Stimulated activated naive CD8-positive, alpha-beta T cell treated with anti-CD3 and anti-CD28 coated beads, Interleukin-15, Interleukin-2, amounts not matched to agents 100 ng/mL and 50 ng/mL, for 24 hours (primary cell): ENCODE measurements at regions not wholly inside any gene's neighbourhood (a gene's known extent, or its start where the extent isn't known, plus 50 kb on each side); places are given as distances from the start of the nearest gene placed in this dataset.

ENCODE experiments used
- H3K27ac Mint-ChIP-seq: one replicate; pipeline ENCODE4 v1.8.0; 2021; ENCODE audit warnings: mild to moderate bottlenecking, mixed read lengths
- H3K27me3 Mint-ChIP-seq: one replicate; pipeline ENCODE4 v1.8.0; 2021; ENCODE audit warnings: mixed read lengths
- H3K36me3 Mint-ChIP-seq: one replicate; pipeline ENCODE4 v1.8.0; 2021; ENCODE audit warnings: low read depth, mixed read lengths
- H3K4me1 Mint-ChIP-seq: one replicate; pipeline ENCODE4 v1.8.0; 2021; ENCODE audit warnings: low read depth, mixed read lengths
- H3K4me3 Mint-ChIP-seq: one replicate; pipeline ENCODE4 v1.8.0; 2021; ENCODE audit warnings: mild to moderate bottlenecking, mixed read lengths
- H3K9me3 Mint-ChIP-seq: one replicate; pipeline ENCODE4 v1.8.0; 2021; ENCODE audit warnings: mixed read lengths

DNA sequence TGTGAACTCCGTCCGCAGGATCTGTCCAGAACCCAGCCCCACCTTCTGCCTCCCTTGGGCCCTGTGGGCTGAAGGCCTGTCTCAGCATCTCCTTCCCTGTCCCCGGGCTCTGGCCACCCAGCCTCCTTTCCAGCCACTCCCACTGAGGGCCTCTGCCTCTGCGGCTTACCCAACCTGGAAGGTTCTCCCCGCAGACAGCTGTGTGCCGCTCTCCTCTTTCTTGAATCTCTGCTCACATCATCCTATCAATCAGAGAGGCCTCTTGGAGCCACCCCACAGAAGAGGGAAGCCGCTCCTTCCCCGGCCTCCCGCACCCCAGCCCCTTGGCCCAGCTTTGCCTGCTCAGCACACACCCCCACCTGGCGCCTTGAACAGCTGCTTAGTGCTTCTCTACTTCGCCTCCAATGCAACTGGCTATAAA, 81.5 kb upstream of the UNC5A start:
- no peaks in the 10 kb centered on the region for H3K36me3 Mint-ChIP-seq
- peaks cover 12% of the 10 kb centered on the region for H3K4me1 Mint-ChIP-seq
- no peak overlapping the region for H3K4me3 Mint-ChIP-seq
- no peaks in the 10 kb centered on the region for H3K9me3 Mint-ChIP-seq
- H3K27ac Mint-ChIP-seq = no peak overlapping the region
- H3K27me3 Mint-ChIP-seq = peaks cover 33% of the 10 kb centered on the region

DNA sequence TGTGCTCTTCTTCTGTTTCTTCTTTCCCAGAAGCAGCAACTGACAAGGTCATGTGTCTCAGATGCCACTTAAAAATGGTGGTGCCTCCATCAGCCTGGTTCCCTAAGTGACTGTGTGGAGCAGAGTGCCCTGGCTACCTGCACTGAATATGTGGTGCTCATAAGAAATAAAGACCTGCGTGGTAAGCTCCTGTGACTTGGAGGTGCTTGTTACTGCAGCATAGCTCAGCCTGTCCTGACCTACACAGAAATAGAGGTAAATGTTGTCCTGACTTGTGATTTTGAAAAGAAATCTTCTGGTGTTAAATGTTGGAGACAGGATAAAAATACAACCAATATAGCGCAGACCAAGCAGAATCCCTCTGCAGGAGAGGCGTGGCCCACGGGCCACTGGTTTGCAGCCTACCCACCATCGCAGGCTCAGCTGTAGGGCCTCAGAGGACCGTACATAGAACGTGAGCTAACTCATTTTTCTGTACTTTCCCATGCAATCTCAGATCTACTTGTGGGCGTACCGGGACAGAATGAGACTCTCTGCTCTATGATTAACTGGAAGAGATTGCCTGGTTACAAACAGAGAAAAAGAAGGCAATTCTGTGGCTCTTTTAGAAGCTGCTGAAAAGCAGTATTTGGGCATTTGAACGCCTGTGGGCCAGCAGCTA, 79.4 kb upstream of the UNC5A start:
- no peak overlapping the region for H3K4me3 Mint-ChIP-seq
- H3K27me3 Mint-ChIP-seq = peaks cover 33% of the 10 kb centered on the region
- H3K9me3 Mint-ChIP-seq = no peaks in the 10 kb centered on the region
- no peak overlapping the region for H3K27ac Mint-ChIP-seq
- peaks cover 12% of the 10 kb centered on the region for H3K4me1 Mint-ChIP-seq
- no peaks in the 10 kb centered on the region for H3K36me3 Mint-ChIP-seq

DNA sequence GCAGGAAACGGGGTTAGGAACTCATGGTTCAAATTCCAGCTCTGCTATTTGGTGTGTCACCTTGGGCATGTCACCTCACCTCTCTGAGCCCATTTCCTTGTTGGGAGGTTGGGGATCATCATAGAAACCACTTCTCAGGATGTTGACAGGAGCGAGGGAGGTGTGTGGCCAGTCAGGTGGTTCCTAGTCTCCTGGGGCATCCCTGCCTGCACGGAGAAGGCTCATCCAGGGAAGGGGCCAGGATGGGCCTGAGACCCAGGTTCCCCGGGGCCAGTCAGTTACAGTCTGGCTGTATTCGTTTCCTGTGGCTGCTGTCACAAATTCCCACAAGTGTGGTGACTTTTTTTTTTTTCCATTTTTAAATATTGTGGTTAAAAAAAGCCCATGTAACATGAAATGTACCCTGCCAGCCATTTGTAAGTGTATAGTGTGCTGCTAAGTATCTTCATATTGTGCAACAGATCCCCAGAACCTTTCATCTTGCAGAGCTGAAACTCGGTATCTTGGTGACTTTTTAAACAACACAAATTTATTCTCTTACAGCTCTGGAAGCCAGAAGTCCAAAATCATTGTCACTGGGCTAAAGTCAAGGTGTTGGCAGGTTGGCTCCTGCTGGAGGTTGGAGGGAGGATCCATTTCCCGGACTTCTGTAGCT, 78.7 kb upstream of the UNC5A start:
- H3K36me3 Mint-ChIP-seq = no peaks in the 10 kb centered on the region
- H3K4me3 Mint-ChIP-seq = no peak overlapping the region
- no peak overlapping the region for H3K27ac Mint-ChIP-seq
- no peaks in the 10 kb centered on the region for H3K9me3 Mint-ChIP-seq
- peaks cover 12% of the 10 kb centered on the region for H3K4me1 Mint-ChIP-seq
- peaks cover 32% of the 10 kb centered on the region for H3K27me3 Mint-ChIP-seq

DNA sequence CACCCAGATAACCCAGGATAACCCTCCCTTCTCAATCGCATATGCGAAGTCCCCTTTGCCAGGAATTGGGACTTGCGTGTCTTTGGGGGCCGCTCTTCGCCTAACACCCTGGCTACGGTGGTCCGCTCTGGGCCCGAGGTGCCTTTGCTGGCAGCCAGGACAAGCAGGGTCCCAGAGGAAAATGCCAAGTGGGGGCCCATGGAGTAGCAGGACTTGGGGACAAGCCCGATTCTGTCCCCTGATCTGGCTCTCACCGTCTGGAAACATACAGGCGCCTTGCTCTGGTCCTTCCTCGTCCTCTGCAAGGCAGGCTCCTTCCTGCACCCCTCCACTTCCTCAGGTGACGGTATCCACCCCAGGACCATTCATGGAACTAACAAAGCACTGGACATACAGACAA, 78.1 kb upstream of the UNC5A start:
- Mint-ChIP-seq H3K36me3 (no peaks in the 10 kb centered on the region), H3K9me3 (no peaks in the 10 kb centered on the region), H3K4me1 (peaks cover 12% of the 10 kb centered on the region), H3K27me3 (peaks cover 36% of the 10 kb centered on the region), H3K4me3 (no peak overlapping the region), H3K27ac (no peak overlapping the region)

DNA sequence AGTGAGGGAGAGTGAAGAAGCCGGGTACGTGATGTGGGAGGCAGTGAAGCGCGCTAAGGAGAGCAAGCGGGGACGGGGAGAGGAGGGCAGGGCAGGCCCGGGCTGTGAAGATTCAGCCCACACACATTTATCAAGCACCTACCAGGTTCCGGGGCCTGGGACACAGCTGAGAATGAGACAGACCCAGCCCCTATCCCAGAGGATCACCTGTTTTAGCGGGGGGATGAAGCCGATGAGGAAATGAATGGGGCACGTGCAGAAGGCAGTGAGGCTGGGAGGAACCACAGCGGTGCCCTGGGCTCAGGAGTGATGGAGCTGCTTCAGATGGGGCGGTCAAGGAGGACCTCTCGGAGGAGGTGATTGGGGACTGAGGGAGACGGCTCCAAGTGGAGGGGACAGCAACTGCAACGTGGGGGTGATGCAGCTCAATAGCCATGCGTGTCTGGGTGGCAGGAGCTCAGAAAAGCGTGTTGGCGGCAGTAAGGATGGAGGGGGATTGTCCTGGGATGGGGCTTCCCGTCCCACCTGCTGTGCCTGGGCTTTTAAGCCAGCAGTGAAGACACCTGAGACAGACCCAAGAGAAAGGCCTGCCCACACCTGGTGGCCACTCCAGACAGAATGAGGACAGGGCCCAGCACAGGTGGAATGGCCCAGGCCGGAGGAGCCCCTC, 77.5 kb upstream of the UNC5A start:
- H3K4me3 Mint-ChIP-seq = no peak overlapping the region
- no peak overlapping the region for H3K27ac Mint-ChIP-seq
- no peaks in the 10 kb centered on the region for H3K9me3 Mint-ChIP-seq
- peaks cover 12% of the 10 kb centered on the region for H3K4me1 Mint-ChIP-seq
- peaks cover 36% of the 10 kb centered on the region for H3K27me3 Mint-ChIP-seq
- no peaks in the 10 kb centered on the region for H3K36me3 Mint-ChIP-seq

DNA sequence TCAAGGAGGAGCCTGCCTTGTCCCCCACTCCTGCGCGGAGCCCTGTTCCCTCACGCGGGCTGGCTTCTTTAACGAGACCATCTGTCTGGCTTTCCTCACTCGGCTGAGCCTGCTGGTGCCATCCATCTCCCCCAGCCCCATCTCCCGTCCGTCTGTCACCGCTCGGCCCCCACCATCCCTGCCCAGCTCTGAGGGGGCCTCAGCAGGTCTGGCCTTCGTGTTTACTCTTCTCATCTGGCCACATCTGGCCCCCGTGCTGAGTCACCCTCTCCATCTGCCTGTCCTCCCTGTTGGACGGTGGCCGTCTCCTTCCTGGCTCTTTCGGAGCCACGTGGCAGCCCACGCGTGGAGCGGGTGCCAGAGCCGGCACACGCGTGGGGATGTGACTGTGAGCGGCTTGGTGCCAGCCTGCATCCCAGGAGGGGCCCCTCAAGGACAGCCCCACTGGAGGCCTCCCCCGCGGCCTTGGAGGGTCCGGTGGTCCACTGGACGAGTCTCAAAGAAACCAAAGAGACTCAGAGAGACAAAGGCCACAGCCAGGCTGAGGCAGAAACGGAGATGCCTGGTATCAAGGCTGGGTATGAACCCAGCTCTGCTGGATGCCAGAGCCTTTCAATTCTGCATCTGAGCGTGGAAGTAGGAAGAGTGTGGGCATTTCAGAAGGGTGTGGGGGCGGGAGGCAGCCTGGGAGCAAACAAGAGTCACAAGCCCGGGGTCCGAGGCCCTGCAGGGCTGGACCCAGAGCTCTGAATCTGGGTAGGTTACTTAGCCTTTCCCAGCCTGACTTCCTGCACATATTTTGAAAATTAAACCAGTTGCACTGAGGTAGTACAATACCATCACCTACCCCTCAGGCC, 76.7 kb upstream of the UNC5A start:
- Mint-ChIP-seq H3K27me3 (peaks cover 39% of the 10 kb centered on the region), H3K9me3 (no peaks in the 10 kb centered on the region), H3K4me1 (peaks cover 12% of the 10 kb centered on the region), H3K36me3 (no peaks in the 10 kb centered on the region), H3K27ac (no peak overlapping the region), H3K4me3 (no peak overlapping the region)

DNA sequence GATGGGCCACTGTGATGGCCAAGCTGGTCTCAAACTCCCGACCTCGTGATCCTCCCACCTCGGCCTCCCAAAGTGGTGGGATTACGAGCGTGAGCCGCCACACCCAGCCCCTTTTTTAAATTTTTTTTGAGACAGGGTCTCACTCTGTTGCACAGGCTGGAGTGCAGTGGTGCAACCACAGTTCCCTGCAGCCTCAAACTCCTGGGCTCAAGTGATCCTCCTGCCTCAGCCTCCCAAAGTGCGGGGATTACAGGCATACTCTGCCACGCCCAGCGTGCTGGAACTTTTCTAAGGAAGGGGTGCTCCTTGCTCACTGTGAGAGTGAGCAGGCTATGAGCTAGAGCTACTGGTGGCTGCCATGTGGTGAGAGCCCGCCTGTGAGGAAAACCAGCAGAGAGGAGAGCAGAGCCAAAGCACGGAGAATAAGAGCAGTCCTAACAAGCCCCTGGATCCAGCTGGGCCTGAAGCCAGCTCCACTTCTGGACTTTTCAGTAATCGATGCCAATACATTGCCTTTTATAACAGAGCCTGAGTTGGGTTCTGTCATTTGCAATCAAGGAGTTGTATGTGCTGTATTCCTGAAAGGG, 75.5 kb upstream of the UNC5A start:
- Mint-ChIP-seq H3K36me3 (no peaks in the 10 kb centered on the region), H3K27ac (no peak overlapping the region), H3K4me1 (peaks cover 12% of the 10 kb centered on the region), H3K4me3 (no peak overlapping the region), H3K27me3 (peaks cover 38% of the 10 kb centered on the region), H3K9me3 (no peaks in the 10 kb centered on the region)

DNA sequence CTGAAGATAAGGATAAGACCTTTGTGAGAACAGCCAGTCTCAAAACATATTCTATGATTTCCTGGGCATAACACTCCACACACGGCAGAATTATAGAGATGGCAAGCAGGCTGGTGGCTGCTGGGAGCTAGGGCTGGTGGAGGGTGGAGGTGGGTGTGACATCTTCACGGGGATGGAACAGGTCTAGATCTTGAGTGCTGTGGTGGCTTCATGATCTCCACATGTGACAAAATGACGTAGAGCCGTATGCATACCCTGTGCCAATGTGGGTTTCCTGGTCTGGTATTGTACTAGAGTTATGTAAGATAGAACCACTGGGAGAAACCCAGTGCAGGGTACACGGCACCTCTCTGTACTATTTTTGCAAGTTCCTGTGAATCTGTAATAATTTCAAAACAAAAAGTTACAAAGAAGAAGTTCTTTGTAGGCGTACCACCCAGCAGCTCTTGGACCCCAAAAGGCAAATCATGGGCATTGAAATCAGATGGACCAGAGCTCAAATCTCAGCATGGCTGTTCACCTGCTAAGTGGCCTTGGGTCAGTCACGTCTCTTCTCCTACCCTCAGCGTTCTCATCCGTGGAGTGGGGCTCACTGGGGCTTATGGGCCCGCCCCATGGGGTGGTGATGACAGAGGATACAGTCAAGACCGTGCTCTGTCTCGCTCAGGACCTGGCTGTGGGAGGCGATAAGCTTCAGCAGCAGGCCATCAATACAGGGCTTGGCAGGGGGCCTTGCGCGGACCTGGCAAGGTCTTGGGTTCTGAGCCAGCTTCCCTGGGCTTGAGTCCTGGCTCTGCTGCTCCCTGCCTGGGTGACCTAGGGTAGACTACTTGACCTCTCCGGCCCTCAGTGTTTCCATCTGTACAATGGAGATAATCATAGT, 74.7 kb upstream of the UNC5A start:
- H3K27ac Mint-ChIP-seq = no peak overlapping the region
- H3K27me3 Mint-ChIP-seq = peaks cover 43% of the 10 kb centered on the region
- H3K36me3 Mint-ChIP-seq = no peaks in the 10 kb centered on the region
- H3K9me3 Mint-ChIP-seq = no peaks in the 10 kb centered on the region
- H3K4me3 Mint-ChIP-seq = no peak overlapping the region
- peaks cover 12% of the 10 kb centered on the region for H3K4me1 Mint-ChIP-seq

DNA sequence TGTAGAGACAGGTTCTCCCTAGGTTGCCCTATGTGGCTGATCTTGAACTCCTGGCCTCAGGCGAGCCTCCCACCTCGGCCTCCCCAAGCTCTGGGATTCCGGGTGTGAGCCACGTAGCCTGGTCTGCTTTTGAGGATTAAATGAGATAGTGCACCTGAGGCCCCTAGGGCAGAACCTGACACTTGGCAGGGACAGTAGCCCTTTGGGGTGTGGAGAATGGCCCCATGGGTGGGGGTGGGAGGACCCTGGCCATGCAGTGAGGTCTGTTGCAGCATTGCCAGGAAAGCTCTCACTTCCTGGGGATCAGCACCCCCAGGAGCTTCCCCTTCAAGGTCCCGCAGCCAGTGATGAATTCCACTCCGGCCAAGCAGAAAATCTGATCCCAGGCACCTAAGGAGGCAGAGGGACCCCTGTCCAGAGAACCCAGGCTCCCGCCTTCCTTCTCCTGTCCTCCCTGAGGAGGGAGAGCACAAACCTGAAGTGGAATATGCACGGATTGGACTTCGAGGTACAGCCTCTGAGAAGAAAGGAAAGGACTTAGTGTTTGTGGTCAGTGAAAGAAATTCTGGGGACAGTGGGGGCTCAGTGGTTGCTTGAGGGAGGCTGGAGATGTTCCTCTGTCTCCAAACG, 73.9 kb upstream of the UNC5A start:
- Mint-ChIP-seq H3K36me3 (no peaks in the 10 kb centered on the region), H3K27me3 (peaks cover 39% of the 10 kb centered on the region)

DNA sequence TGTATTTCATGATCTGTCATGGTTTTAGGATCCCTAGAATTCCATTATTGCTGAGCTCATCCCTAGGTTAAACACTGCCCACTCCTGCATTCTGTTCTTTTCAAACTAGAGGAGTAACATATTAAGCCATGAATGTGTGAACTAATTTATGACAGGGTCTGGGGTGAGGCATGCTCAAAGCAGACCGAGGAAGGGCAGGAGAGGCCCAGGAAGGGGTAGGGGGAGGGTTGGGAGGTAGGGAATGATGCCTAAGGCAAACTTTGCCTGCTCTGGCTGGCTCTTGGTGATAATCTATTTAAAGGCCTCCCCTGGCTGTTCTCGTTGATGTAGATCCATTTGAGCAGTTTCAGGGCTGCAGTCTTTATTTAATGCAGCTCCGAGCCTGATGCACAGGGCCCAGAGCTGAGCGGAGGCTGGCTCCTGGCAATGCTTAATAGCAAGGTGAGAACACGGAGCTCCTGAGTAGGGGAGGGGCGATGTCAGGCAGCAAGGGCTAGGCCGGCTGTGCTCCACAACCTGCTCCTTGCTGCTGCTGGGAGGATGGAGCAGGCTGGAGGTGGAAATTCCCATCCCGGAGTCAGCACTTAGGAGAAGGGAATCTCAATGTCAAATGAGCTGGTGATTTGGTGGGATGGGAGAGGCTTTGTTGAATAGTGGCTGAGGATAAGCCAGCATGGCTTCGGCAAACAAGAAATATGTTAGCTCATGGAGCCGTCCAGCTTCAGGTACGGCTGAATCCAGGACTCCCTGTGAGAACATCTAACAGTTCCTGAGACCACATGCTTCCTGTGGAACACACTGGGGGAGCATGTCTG, 73.2 kb upstream of the UNC5A start:
- Mint-ChIP-seq H3K27me3 (peaks cover 42% of the 10 kb centered on the region), H3K9me3 (no peaks in the 10 kb centered on the region), H3K36me3 (no peaks in the 10 kb centered on the region), H3K27ac (no peak overlapping the region), H3K4me1 (peaks cover 1% of the 10 kb centered on the region), H3K4me3 (no peak overlapping the region)

More for the DNA sequence above, 73.9 kb upstream of the UNC5A start:
- Mint-ChIP-seq H3K4me3 (no peak overlapping the region), H3K9me3 (no peaks in the 10 kb centered on the region), H3K27ac (no peak overlapping the region), H3K4me1 (peaks cover 7% of the 10 kb centered on the region)

DNA sequence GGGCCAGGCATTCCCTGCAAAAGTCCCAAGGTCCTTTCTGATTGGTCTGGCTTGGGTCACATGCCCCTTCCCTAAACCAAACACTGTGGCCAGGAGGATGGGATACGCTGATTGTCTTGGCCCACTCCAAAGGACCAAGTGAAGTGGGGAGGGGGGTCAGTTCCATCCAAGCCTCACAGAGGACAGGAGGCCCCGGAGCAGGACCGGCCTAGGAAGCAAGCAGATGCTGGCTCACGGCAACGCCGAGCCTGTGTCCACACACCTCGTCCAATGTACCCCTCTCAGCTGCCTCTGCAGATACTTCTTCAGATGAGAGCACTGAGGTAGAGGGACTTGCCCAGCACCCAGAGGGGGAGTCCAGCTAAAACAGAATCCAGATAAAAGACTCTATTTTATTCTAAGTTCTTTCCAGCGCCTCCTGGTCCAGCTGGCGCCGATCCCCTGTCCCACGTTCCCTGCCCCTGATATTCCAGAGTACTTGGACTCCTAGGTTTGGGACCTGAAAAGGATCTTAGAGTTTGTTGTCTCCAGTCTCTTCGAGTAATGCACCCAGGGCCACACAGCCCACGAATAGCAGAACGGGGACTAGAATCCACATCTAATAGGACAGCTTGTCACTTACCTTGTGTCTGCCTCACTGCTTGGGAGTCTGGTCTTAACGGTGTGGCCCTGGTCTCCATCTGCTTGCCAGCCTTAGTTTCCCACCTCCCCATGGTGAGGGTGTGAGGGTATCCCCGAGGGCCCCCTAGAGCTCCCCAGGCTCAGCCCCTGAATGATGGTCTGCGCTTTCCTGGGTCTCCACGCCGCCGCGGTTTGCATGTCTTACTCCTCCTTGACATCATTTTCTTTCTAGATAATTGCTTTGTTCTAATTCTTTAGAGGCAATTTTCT, 72.4 kb upstream of the UNC5A start:
- no peaks in the 10 kb centered on the region for H3K36me3 Mint-ChIP-seq
- peaks cover 42% of the 10 kb centered on the region for H3K27me3 Mint-ChIP-seq
- H3K27ac Mint-ChIP-seq = no peak overlapping the region
- no peaks in the 10 kb centered on the region for H3K4me1 Mint-ChIP-seq
- no peaks in the 10 kb centered on the region for H3K9me3 Mint-ChIP-seq
- no peak overlapping the region for H3K4me3 Mint-ChIP-seq

DNA sequence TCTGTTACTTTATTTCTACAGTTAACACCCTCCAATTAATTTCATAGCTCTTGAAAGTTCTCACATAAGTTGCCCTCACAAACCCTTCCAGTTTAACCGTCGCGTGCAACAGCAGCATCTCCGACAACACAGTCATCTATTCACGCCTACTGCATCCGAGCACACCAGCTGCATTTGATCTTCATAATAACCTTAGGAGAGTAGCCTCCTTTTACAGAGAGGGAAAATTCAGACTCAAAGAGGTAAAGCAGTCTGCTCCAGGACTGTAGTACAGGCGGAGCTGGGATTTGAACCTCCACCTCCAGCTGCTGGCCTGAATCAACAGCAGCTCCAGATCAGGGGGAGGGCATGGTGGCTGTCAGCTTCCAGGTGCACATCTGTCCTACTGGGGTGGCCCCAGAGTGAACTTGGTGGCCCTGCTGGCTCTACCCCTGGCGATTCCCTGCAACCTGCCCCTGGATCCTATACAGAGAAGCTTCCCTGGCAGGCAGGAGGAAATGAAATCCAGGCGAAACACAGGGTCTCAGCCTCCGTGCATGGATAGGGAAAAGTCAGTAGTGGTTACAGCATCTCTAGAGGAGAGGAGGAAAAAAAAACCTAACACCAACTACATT, 71.6 kb upstream of the UNC5A start:
- Mint-ChIP-seq H3K4me3 (no peak overlapping the region), H3K27ac (no peak overlapping the region), H3K36me3 (no peaks in the 10 kb centered on the region), H3K9me3 (no peaks in the 10 kb centered on the region), H3K4me1 (peaks cover 3% of the 10 kb centered on the region), H3K27me3 (peaks cover 44% of the 10 kb centered on the region)
